GM23338 (cell line): ENCODE measurements at regions not wholly inside any gene's neighbourhood (a gene's known extent, or its start where the extent isn't known, plus 50 kb on each side); places are given as distances from the start of the nearest gene placed in this dataset.

Source experiments
- ATAC-seq: fragments of 200-7000 bp; cut with Tn5 transposase; 3 replicates; pipeline ENCODE4 v1.9.1; 2020
- DNase-seq: peaks from one replicate; pipeline ENCODE4 v3.0.0-alpha.2; 2015; ENCODE audit warnings: low spot score
- H2AFZ ChIP-seq: fragments of 200-600 bp; sonication (generic); 2 replicates; pipeline ENCODE4 v1.8.0; 2016; ENCODE audit warnings: antibody characterized with exemption, mild to moderate bottlenecking, moderate library complexity
- H3F3A ChIP-seq: fragments of 200-600 bp; sonication (generic); replicated peaks from 2 replicates; pipeline ENCODE4 v1.8.0; 2017; ENCODE audit warnings: antibody characterized with exemption, mixed run types, low read depth
- H3K27ac ChIP-seq: fragments of 200-600 bp; sonication (generic); 2 replicates; pipeline ENCODE4 v1.6.1; 2016; ENCODE audit warnings: low read depth
- H3K27me3 ChIP-seq: fragments of 200-600 bp; sonication (generic); 2 replicates; pipeline ENCODE4 v1.8.0; 2016; ENCODE audit warnings: mild to moderate bottlenecking, mixed run types, moderate library complexity; ENCODE audit not compliant: insufficient read depth
- H3K36me3 ChIP-seq: fragments of 200-600 bp; sonication (generic); 2 replicates; pipeline ENCODE4 v1.8.0; 2016; ENCODE audit warnings: mild to moderate bottlenecking; ENCODE audit not compliant: insufficient read depth
- H3K4me1 ChIP-seq: fragments of 200-600 bp; sonication (generic); 2 replicates; pipeline ENCODE4 v1.8.0; 2016; ENCODE audit warnings: mild to moderate bottlenecking, moderate library complexity; ENCODE audit not compliant: insufficient read depth
- H3K4me2 ChIP-seq: fragments of 200-600 bp; sonication (generic); 2 replicates; pipeline ENCODE4 v1.7.1; 2017; ENCODE audit warnings: mixed run types
- H3K4me3 ChIP-seq: fragments of 200-600 bp; sonication (generic); 2 replicates; pipeline ENCODE4 v1.6.1; 2016; ENCODE audit warnings: mixed run types
- H3K79me2 ChIP-seq: fragments of 200-600 bp; sonication (generic); replicated peaks from 2 replicates; pipeline ENCODE4 v1.8.0; 2017; ENCODE audit warnings: mild to moderate bottlenecking; ENCODE audit not compliant: insufficient read depth
- H3K9me2 ChIP-seq: fragments of 200-600 bp; sonication (generic); 2 replicates; pipeline ENCODE4 v1.8.0; 2017; ENCODE audit not compliant: insufficient read depth
- H4K20me1 ChIP-seq: fragments of 200-600 bp; sonication (generic); replicated peaks from 2 replicates; pipeline ENCODE4 v1.8.0; 2017; ENCODE audit warnings: mild to moderate bottlenecking; ENCODE audit not compliant: insufficient read depth
- H3K27ac Mint-ChIP-seq: 2 replicates; pipeline ENCODE4 v1.8.0; 2020; ENCODE audit warnings: inconsistent platforms, mild to moderate bottlenecking, moderate library complexity, mixed read lengths
- H3K27me3 Mint-ChIP-seq: 3 replicates; pipeline ENCODE4 v1.8.0; 2022; ENCODE audit warnings: low read depth, mild to moderate bottlenecking, moderate library complexity, mixed read lengths, inconsistent platforms; ENCODE audit not compliant: insufficient read depth, poor library complexity
- H3K36me3 Mint-ChIP-seq: 3 replicates; pipeline ENCODE4 v1.8.0; 2021; ENCODE audit warnings: low read depth, mild to moderate bottlenecking, inconsistent platforms, moderate library complexity, mixed read lengths
- H3K4me1 Mint-ChIP-seq: 3 replicates; pipeline ENCODE4 v1.8.0; 2020; ENCODE audit warnings: mild to moderate bottlenecking, inconsistent platforms, mixed read lengths
- H3K4me3 Mint-ChIP-seq: 3 replicates; pipeline ENCODE4 v1.8.0; 2021; ENCODE audit warnings: moderate library complexity, mild to moderate bottlenecking, inconsistent platforms, mixed read lengths
- H3K9me3 Mint-ChIP-seq: 3 replicates; pipeline ENCODE4 v1.8.0; 2020; ENCODE audit warnings: moderate library complexity, mild to moderate bottlenecking, inconsistent platforms, mixed read lengths
- CREB1 ChIP-seq: fragments of 250-450 bp; sonication (Bioruptor Pico); IDR thresholded peaks from 2 replicates; pipeline ENCODE4 v1.5.0; 2020; ENCODE audit warnings: low read depth, mild to moderate bottlenecking, moderate library complexity
- EZH2phosphoT487 ChIP-seq: fragments of 200-600 bp; sonication (generic); IDR thresholded peaks from one replicate; pipeline ENCODE4 v1.8.1; 2018; ENCODE audit warnings: antibody characterized with exemption; ENCODE audit not compliant: unreplicated experiment
- JUNB ChIP-seq: IDR thresholded peaks from one replicate; pipeline ENCODE4 v1.6.1; 2016; ENCODE audit warnings: antibody characterized with exemption; ENCODE audit not compliant: unreplicated experiment
- NANOG ChIP-seq: IDR thresholded peaks from 2 replicates; pipeline ENCODE4 v1.6.1; 2016; ENCODE audit warnings: antibody characterized with exemption, borderline replicate concordance
- POLR2AphosphoS5 ChIP-seq: IDR thresholded peaks from 2 replicates; pipeline ENCODE4 v1.6.1; 2016; ENCODE audit warnings: antibody characterized with exemption, low read depth
- STAT1 ChIP-seq: IDR thresholded peaks from one replicate; pipeline ENCODE4 v1.6.1; 2016; ENCODE audit warnings: antibody characterized with exemption; ENCODE audit not compliant: unreplicated experiment
- ZNF114 ChIP-seq: fragments of 250-450 bp; sonication (Bioruptor Pico); IDR thresholded peaks from 2 replicates; pipeline ENCODE4 v1.5.0; 2020; ENCODE audit warnings: mild to moderate bottlenecking, moderate library complexity
- ZNF331 ChIP-seq: fragments of 250-450 bp; sonication (Bioruptor Pico); IDR thresholded peaks from 2 replicates; pipeline ENCODE4 v1.5.0; 2020; ENCODE audit warnings: low read depth, mild to moderate bottlenecking, moderate library complexity
- TF ChIP-seq, protein P1 (sequence below), 2 experiments: fragments of 200-600 bp in 1 of 2; sonication (generic) in 1 of 2; conservative IDR thresholded peaks; 2 replicates each; pipeline versions ENCODE4 v1.5.1 to v1.6.1; 2016 to 2017; ENCODE audit warnings: antibody characterized with exemption in 2 of 2, low read depth in 2 of 2, mild to moderate bottlenecking in 2 of 2, moderate library complexity in 1 of 2
- TF ChIP-seq, protein P2 (sequence below): IDR thresholded peaks from one replicate; pipeline ENCODE4 v1.6.1; 2018; ENCODE audit warnings: antibody characterized with exemption; ENCODE audit not compliant: unreplicated experiment
- TF ChIP-seq, protein P3 (sequence below): IDR thresholded peaks from 2 replicates; pipeline ENCODE4 v1.6.1; 2016; ENCODE audit warnings: antibody characterized with exemption
- TF ChIP-seq, protein P4 (sequence below): fragments of 250-450 bp; sonication (Bioruptor Pico); IDR thresholded peaks from 2 replicates; pipeline ENCODE4 v1.5.0; 2020; ENCODE audit warnings: mild to moderate bottlenecking, moderate library complexity

DNA sequence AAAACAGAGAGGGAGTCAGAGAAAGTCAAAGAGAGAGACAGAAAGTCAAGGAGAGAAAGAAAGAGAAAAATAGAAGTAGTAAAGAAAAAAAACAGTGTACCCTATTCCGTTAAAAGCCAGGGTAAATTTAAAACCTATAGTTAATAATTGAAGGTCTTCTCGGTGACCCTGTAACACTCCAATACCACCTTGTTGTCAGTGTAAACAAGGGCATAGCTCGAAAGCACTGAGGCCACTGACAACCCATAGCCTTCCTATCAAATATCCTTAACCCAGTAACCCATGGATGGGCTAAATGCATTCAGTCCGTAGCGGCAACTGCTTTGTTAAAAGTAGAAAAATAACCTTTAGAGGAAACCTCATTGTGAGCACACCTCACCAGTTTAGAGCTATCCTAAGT lies 100.4 kb downstream of the ZNF467 start (continued):
- TF ChIP-seq, protein P1, sequence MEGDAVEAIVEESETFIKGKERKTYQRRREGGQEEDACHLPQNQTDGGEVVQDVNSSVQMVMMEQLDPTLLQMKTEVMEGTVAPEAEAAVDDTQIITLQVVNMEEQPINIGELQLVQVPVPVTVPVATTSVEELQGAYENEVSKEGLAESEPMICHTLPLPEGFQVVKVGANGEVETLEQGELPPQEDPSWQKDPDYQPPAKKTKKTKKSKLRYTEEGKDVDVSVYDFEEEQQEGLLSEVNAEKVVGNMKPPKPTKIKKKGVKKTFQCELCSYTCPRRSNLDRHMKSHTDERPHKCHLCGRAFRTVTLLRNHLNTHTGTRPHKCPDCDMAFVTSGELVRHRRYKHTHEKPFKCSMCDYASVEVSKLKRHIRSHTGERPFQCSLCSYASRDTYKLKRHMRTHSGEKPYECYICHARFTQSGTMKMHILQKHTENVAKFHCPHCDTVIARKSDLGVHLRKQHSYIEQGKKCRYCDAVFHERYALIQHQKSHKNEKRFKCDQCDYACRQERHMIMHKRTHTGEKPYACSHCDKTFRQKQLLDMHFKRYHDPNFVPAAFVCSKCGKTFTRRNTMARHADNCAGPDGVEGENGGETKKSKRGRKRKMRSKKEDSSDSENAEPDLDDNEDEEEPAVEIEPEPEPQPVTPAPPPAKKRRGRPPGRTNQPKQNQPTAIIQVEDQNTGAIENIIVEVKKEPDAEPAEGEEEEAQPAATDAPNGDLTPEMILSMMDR (conservative IDR thresholded peaks at IDR 0.05; ENCODE audit: low read depth in 2 of 2): no peak
- TF ChIP-seq, protein P2, sequence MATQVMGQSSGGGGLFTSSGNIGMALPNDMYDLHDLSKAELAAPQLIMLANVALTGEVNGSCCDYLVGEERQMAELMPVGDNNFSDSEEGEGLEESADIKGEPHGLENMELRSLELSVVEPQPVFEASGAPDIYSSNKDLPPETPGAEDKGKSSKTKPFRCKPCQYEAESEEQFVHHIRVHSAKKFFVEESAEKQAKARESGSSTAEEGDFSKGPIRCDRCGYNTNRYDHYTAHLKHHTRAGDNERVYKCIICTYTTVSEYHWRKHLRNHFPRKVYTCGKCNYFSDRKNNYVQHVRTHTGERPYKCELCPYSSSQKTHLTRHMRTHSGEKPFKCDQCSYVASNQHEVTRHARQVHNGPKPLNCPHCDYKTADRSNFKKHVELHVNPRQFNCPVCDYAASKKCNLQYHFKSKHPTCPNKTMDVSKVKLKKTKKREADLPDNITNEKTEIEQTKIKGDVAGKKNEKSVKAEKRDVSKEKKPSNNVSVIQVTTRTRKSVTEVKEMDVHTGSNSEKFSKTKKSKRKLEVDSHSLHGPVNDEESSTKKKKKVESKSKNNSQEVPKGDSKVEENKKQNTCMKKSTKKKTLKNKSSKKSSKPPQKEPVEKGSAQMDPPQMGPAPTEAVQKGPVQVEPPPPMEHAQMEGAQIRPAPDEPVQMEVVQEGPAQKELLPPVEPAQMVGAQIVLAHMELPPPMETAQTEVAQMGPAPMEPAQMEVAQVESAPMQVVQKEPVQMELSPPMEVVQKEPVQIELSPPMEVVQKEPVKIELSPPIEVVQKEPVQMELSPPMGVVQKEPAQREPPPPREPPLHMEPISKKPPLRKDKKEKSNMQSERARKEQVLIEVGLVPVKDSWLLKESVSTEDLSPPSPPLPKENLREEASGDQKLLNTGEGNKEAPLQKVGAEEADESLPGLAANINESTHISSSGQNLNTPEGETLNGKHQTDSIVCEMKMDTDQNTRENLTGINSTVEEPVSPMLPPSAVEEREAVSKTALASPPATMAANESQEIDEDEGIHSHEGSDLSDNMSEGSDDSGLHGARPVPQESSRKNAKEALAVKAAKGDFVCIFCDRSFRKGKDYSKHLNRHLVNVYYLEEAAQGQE: no peak
- TF ChIP-seq EZH2phosphoT487: no peak
- no peak for TF ChIP-seq NANOG
- TF ChIP-seq, protein P3, sequence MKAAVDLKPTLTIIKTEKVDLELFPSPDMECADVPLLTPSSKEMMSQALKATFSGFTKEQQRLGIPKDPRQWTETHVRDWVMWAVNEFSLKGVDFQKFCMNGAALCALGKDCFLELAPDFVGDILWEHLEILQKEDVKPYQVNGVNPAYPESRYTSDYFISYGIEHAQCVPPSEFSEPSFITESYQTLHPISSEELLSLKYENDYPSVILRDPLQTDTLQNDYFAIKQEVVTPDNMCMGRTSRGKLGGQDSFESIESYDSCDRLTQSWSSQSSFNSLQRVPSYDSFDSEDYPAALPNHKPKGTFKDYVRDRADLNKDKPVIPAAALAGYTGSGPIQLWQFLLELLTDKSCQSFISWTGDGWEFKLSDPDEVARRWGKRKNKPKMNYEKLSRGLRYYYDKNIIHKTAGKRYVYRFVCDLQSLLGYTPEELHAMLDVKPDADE: no peak
- no peak for TF ChIP-seq JUNB
- TF ChIP-seq CREB1: no peak

DNA sequence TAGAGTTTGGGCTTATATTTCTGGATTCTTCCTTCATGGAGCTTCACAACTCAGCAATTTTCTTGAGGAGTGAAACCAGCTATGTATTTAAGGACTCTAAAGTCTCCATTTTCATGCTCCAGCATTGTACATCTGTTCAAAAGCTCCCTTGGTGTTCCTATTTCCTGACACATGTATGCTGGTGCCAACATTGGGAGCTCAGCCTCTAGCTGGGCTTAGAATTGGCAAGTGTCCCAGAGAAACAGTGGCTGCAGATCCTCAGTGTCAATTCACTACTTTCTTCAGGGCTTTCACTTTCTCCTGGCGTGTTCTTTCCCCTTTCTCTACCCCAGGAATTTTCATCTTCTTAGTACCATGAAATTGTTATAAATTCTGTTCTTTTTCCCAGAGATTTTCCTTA lies 103.1 kb downstream of the ZNF467 start:
- H3K4me3 Mint-ChIP-seq: no peak overlapping the region
- Histone ChIP-seq H3K36me3 (no peaks in the 10 kb centered on the region), H3K4me1 (no peaks in the 10 kb centered on the region), H3K4me2 (no peak overlapping the region), H4K20me1 (no peaks in the 10 kb centered on the region), H3K27me3 (no peaks in the 10 kb centered on the region), H3K79me2 (no peaks in the 10 kb centered on the region), H3K4me3 (no peak overlapping the region), H3K9me2 (no peaks in the 10 kb centered on the region), H3K27ac (no peak overlapping the region), H3F3A (no peaks in the 10 kb centered on the region), H2AFZ (no peak overlapping the region)
- H3K9me3 Mint-ChIP-seq: no peaks in the 10 kb centered on the region; the same call in 2 of the 3 replicates
- H3K27ac Mint-ChIP-seq: no peak overlapping the region
- no peak for ATAC-seq
- no peaks in the 10 kb centered on the region for H3K36me3 Mint-ChIP-seq
- no peaks in the 10 kb centered on the region; the same call in 2 of the 3 replicates for H3K4me1 Mint-ChIP-seq
- DNase-seq: no peak
- H3K27me3 Mint-ChIP-seq: peaks cover 3% of the 10 kb centered on the region
- TF ChIP-seq JUNB: no peak
- no peak for TF ChIP-seq EZH2phosphoT487
- no peak for TF ChIP-seq ZNF114 (CRISPR knock-in tag)
- no peak for TF ChIP-seq STAT1
- TF ChIP-seq, protein P4, sequence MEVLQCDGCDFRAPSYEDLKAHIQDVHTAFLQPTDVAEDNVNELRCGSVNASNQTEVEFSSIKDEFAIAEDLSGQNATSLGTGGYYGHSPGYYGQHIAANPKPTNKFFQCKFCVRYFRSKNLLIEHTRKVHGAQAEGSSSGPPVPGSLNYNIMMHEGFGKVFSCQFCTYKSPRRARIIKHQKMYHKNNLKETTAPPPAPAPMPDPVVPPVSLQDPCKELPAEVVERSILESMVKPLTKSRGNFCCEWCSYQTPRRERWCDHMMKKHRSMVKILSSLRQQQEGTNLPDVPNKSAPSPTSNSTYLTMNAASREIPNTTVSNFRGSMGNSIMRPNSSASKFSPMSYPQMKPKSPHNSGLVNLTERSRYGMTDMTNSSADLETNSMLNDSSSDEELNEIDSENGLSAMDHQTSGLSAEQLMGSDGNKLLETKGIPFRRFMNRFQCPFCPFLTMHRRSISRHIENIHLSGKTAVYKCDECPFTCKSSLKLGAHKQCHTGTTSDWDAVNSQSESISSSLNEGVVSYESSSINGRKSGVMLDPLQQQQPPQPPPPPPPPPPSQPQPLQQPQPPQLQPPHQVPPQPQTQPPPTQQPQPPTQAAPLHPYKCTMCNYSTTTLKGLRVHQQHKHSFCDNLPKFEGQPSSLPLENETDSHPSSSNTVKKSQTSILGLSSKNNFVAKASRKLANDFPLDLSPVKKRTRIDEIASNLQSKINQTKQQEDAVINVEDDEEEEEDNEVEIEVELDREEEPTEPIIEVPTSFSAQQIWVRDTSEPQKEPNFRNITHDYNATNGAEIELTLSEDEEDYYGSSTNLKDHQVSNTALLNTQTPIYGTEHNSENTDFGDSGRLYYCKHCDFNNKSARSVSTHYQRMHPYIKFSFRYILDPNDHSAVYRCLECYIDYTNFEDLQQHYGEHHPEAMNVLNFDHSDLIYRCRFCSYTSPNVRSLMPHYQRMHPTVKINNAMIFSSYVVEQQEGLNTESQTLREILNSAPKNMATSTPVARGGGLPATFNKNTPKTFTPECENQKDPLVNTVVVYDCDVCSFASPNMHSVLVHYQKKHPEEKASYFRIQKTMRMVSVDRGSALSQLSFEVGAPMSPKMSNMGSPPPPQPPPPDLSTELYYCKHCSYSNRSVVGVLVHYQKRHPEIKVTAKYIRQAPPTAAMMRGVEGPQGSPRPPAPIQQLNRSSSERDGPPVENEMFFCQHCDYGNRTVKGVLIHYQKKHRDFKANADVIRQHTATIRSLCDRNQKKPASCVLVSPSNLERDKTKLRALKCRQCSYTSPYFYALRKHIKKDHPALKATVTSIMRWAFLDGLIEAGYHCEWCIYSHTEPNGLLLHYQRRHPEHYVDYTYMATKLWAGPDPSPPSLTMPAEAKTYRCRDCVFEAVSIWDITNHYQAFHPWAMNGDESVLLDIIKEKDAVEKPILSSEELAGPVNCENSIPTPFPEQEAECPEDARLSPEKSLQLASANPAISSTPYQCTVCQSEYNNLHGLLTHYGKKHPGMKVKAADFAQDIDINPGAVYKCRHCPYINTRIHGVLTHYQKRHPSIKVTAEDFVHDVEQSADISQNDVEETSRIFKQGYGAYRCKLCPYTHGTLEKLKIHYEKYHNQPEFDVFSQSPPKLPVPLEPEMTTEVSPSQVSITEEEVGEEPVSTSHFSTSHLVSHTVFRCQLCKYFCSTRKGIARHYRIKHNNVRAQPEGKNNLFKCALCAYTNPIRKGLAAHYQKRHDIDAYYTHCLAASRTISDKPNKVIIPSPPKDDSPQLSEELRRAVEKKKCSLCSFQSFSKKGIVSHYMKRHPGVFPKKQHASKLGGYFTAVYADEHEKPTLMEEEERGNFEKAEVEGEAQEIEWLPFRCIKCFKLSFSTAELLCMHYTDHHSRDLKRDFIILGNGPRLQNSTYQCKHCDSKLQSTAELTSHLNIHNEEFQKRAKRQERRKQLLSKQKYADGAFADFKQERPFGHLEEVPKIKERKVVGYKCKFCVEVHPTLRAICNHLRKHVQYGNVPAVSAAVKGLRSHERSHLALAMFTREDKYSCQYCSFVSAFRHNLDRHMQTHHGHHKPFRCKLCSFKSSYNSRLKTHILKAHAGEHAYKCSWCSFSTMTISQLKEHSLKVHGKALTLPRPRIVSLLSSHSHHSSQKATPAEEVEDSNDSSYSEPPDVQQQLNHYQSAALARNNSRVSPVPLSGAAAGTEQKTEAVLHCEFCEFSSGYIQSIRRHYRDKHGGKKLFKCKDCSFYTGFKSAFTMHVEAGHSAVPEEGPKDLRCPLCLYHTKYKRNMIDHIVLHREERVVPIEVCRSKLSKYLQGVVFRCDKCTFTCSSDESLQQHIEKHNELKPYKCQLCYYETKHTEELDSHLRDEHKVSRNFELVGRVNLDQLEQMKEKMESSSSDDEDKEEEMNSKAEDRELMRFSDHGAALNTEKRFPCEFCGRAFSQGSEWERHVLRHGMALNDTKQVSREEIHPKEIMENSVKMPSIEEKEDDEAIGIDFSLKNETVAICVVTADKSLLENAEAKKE (CRISPR knock-in tag): no peak
- no peak for TF ChIP-seq POLR2AphosphoS5
- TF ChIP-seq, protein P3: no peak
- no peak for TF ChIP-seq NANOG
- TF ChIP-seq ZNF331: no peak
